ENCODE measurements at regions not wholly inside any gene's neighbourhood (a gene's known extent, or its start where the extent isn't known, plus 50 kb on each side); places are given as distances from the start of the nearest gene placed in this dataset.

GRCh38 chr1:232454227-232454886 lies 175.6 kb downstream of the SIPA1L2 start:
- ChIA-PET CTCF (interaction anchor here (1.9 kb wide), 1 partner anchor 45 kb away, joined by 4 read pairs; no protein-coding TSS in a partner anchor), POLR2A (no interaction called here)
- no peak for DNase-seq (ENCODE audit: extremely low spot score)
- TF ChIP-seq CTCF (IDR thresholded peaks at IDR 0.05; ENCODE audit: control extremely low read depth, extremely low read depth, low read depth, missing control alignments), result no peak

GRCh38 chr1:232452736-232453440 lies 177.0 kb downstream of the SIPA1L2 start:
- TF ChIP-seq CTCF (IDR thresholded peaks at IDR 0.05; ENCODE audit: control extremely low read depth, extremely low read depth, low read depth, missing control alignments), result no peak
- no peak for DNase-seq (ENCODE audit: extremely low spot score)
- ChIA-PET CTCF (no interaction called here), POLR2A (no interaction called here)

GRCh38 chr1:232452117-232452516 lies 177.8 kb downstream of the SIPA1L2 start:
- DNase-seq (ENCODE audit: extremely low spot score), result no peak
- ChIA-PET POLR2A (no interaction called here), CTCF (no interaction called here)
- TF ChIP-seq CTCF (IDR thresholded peaks at IDR 0.05; ENCODE audit: control extremely low read depth, extremely low read depth, low read depth, missing control alignments), result no peak

- DNase-seq (ENCODE audit: extremely low spot score), result no peak
- ChIA-PET POLR2A (no interaction called here), CTCF (interaction anchor here (1.3 kb wide), 1 partner anchor 29 kb away, joined by 5 read pairs; no protein-coding TSS in a partner anchor)
- TF ChIP-seq CTCF (IDR thresholded peaks at IDR 0.05; ENCODE audit: control extremely low read depth, extremely low read depth, low read depth, missing control alignments), result no peak
These were observed 178.4 kb downstream of the SIPA1L2 start for GRCh38 chr1:232451506-232451905.

GRCh38 chr1:232450615-232451014 lies 179.3 kb downstream of the SIPA1L2 start:
- no peak for DNase-seq (ENCODE audit: extremely low spot score)
- CTCF ChIA-PET, result interaction anchor here (1.3 kb wide), 1 partner anchor 28 kb away, joined by 5 read pairs; no protein-coding TSS in a partner anchor
- POLR2A ChIA-PET, result no interaction called here
- no peak for TF ChIP-seq CTCF (IDR thresholded peaks at IDR 0.05; ENCODE audit: control extremely low read depth, extremely low read depth, low read depth, missing control alignments)

- POLR2A ChIA-PET, result no interaction called here
- no peak for DNase-seq (ENCODE audit: extremely low spot score)
- no peak for TF ChIP-seq CTCF (IDR thresholded peaks at IDR 0.05; ENCODE audit: control extremely low read depth, extremely low read depth, low read depth, missing control alignments)
- CTCF ChIA-PET, result no interaction called here
These were observed 182.8 kb downstream of the SIPA1L2 start for GRCh38 chr1:232447125-232447524.

All from GM10248 (cell line).